HG02840 (cell line): ENCODE measurements at regions not wholly inside any gene's neighbourhood (a gene's known extent, or its start where the extent isn't known, plus 50 kb on each side); places are given as distances from the start of the nearest gene placed in this dataset.

ENCODE experiments used
- ATAC-seq: cut with Tn5 transposase; IDR thresholded peaks from one replicate; pipeline ENCODE4 v1.9.1; 2021; ENCODE audit warnings: mild to moderate bottlenecking, moderate library complexity, moderate number of reproducible peaks; ENCODE audit not compliant: unreplicated experiment, low FRiP score

- ATAC-seq, result no peak
These were observed 101.9 kb downstream of the RAB11FIP2 start for GRCh38 chr10:117944676-117945447.

GRCh38 chr10:117945651-117946050, 101.1 kb downstream of the RAB11FIP2 start:
- ATAC-seq, result no peak

GRCh38 chr10:117946525-117947070, 100.1 kb downstream of the RAB11FIP2 start:
- ATAC-seq, result no peak

GRCh38 chr10:117948493-117948892, 98.2 kb downstream of the RAB11FIP2 start:
- ATAC-seq, result no peak

DNA sequence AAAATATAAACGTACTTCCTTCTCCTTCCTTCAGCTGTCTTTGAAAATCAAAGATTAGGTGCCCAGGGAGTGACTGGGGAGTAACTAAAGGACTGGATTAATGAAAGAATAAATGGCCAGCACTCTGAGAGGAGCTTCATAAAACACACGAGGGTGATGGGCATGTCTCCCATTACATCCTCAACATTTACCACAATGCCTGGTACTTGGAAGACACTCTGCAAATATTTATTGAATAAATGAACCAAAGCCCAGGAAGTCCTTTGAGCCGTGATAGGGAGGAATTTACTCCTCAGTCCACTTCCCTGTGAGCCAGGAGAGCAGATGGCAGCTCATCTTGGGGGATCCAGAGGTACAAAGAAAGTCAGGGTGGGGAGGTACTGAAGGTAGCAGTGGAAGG, 96.3 kb downstream of the RAB11FIP2 start:
- ATAC-seq, result no peak
